CD14-positive monocyte (primary cell): ENCODE measurements at regions not wholly inside any gene's neighbourhood (a gene's known extent, or its start where the extent isn't known, plus 50 kb on each side); places are given as distances from the start of the nearest gene placed in this dataset.

Experiments
- DNase-seq, 3 donors: peaks; one replicate each; pipeline ENCODE4 v3.0.0-alpha.2; 2011 to 2022
- H2AFZ ChIP-seq: 2 replicates; pipeline ENCODE4 v1.6.0; 2012; ENCODE audit warnings: mild to moderate bottlenecking, low read depth, low read length, inconsistent platforms; ENCODE audit not compliant: insufficient read depth, poor library complexity, severe bottlenecking
- H3K27ac ChIP-seq, 2 donors: 1 replicate in 1 of 2; 2 replicates in 1 of 2; pipeline ENCODE4 v1.5.1; 2012 to 2013; ENCODE audit warnings: low read length in 2 of 2, control low read depth in 1 of 2, inconsistent platforms in 1 of 2, low read depth in 1 of 2, mild to moderate bottlenecking in 1 of 2
- H3K27me3 ChIP-seq, 2 donors: one replicate each; pipeline versions ENCODE4 v1.6.0 to v1.6.1; 2011 to 2013; ENCODE audit warnings: low read length in 2 of 2; ENCODE audit not compliant: control insufficient read depth in 2 of 2, insufficient read depth in 2 of 2
- H3K36me3 ChIP-seq, 2 donors: replicated peaks in 1 of 2; 1 replicate in 1 of 2; 2 replicates in 1 of 2; pipeline versions ENCODE4 v1.5.1 to v1.6.1; 2012 to 2013; ENCODE audit warnings: low read length in 2 of 2, control low read depth in 1 of 2, inconsistent platforms in 1 of 2, mild to moderate bottlenecking in 1 of 2; ENCODE audit not compliant: insufficient read depth in 2 of 2, control insufficient read depth in 1 of 2
- H3K4me1 ChIP-seq, 2 donors: 1 replicate in 1 of 2; 2 replicates in 1 of 2; pipeline versions ENCODE4 v1.5.1 to v1.6.1; 2012 to 2013; ENCODE audit warnings: low read length in 2 of 2, control low read depth in 1 of 2, inconsistent platforms in 1 of 2, mild to moderate bottlenecking in 1 of 2, moderate library complexity in 1 of 2; ENCODE audit not compliant: insufficient read depth in 2 of 2, control insufficient read depth in 1 of 2
- H3K4me2 ChIP-seq: replicated peaks from 2 replicates; pipeline ENCODE3; 2012; ENCODE audit warnings: low read length, moderate library complexity, mild to moderate bottlenecking; ENCODE audit not compliant: poor library complexity, severe bottlenecking; ENCODE audit errors: extremely low read depth
- H3K4me3 ChIP-seq, 3 experiments: fragments of 200-600 bp in 1 of 3; sonication (generic) in 1 of 3; replicated peaks in 1 of 3; 1 replicate in 2 of 3; 2 replicates in 1 of 3; pipeline ENCODE4 v1.5.1; 2011 to 2013; ENCODE audit warnings: low read length in 3 of 3, mild to moderate bottlenecking in 3 of 3, control low read depth in 2 of 3, low read depth in 2 of 3, inconsistent platforms in 1 of 3, moderate library complexity in 1 of 3
- H3K79me2 ChIP-seq: 2 replicates; pipeline ENCODE4 v1.6.0; 2012; ENCODE audit warnings: mild to moderate bottlenecking, control low read depth, inconsistent platforms, low read length, moderate library complexity; ENCODE audit not compliant: insufficient read depth
- H3K9ac ChIP-seq: 2 replicates; pipeline ENCODE4 v1.6.0; 2017; ENCODE audit warnings: low read length, mild to moderate bottlenecking; ENCODE audit not compliant: insufficient read depth, poor library complexity, severe bottlenecking
- H3K9me3 ChIP-seq, 2 donors: replicated peaks in 1 of 2; 1 replicate in 1 of 2; 2 replicates in 1 of 2; pipeline versions ENCODE4 v1.5.1 to v1.6.1; 2012 to 2013; ENCODE audit warnings: low read length in 2 of 2, control low read depth in 1 of 2; ENCODE audit not compliant: control insufficient read depth in 1 of 2, insufficient read depth in 1 of 2
- H4K20me1 ChIP-seq: 2 replicates; pipeline ENCODE4 v1.6.0; 2012; ENCODE audit warnings: mild to moderate bottlenecking, low read length, control low read depth, moderate library complexity; ENCODE audit not compliant: insufficient read depth
- H3K27ac Mint-ChIP-seq, 7 donors: one replicate each; pipeline ENCODE4 v1.8.0; 2020; ENCODE audit warnings: mild to moderate bottlenecking in 7 of 7, mixed read lengths in 7 of 7, moderate library complexity in 6 of 7, inconsistent platforms in 2 of 7
- H3K27me3 Mint-ChIP-seq, 3 donors: one replicate each; pipeline ENCODE4 v1.8.0; 2021 to 2022; ENCODE audit warnings: low read depth in 3 of 3, mild to moderate bottlenecking in 3 of 3, mixed read lengths in 3 of 3, moderate library complexity in 3 of 3, inconsistent platforms in 1 of 3
- H3K36me3 Mint-ChIP-seq, 2 donors: one replicate each; pipeline ENCODE4 v1.8.0; 2020; ENCODE audit warnings: mixed read lengths in 2 of 2, inconsistent platforms in 1 of 2, mild to moderate bottlenecking in 1 of 2
- H3K4me1 Mint-ChIP-seq: one replicate; pipeline ENCODE4 v1.8.0; 2020; ENCODE audit warnings: mild to moderate bottlenecking, mixed read lengths
- H3K4me3 Mint-ChIP-seq, 2 donors: one replicate each; pipeline ENCODE4 v1.8.0; 2020; ENCODE audit warnings: mild to moderate bottlenecking in 2 of 2, mixed read lengths in 2 of 2, moderate library complexity in 1 of 2
- H3K9me3 Mint-ChIP-seq, 7 donors: one replicate each; pipeline ENCODE4 v1.8.0; 2020 to 2022; ENCODE audit warnings: mixed read lengths in 7 of 7, mild to moderate bottlenecking in 6 of 7, moderate library complexity in 6 of 7, inconsistent platforms in 2 of 7
- WGBS: methylation state at CpG from one replicate; pipeline ENCODE4 v1.1.5; 2013; ENCODE audit warnings: missing lambda C conversion rate; ENCODE audit not compliant: insufficient coverage; 5-methylcytosine and 5-hydroxymethylcytosine counted together
- intact Hi-C, 2 donors: fragments of 100-400 bp; cut with micrococcal nuclease; formaldehyde crosslinking; loops; one replicate each; pipeline versions ENCODE4 v1.15.0 to v1.15.1; 2023
- TF ChIP-seq, protein P1 (sequence below): fragments of 200-600 bp; IDR thresholded peaks from one replicate; pipeline ENCODE4 v1.8.0; 2022; ENCODE audit warnings: antibody characterized with exemption, mild to moderate bottlenecking

DNA sequence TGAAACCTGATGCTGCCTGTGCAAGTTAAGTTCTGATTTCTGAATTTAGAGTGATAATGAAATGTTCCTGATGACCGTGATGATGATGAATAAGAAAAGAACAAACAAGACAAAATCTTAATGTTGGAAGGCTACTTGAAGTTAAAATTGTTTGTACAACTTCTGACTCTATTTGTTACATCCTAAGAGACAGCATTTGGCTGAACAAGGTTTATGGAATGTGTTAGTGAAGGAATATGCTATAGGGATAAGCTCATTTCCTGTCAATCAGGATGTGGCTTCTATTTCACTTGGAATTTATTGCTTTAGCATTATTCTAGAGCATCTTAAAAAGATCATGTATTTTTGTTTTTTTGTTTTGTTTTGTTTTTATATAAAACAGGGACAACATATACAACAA lies 267.5 kb downstream of the FAT4 start:
- Histone ChIP-seq H3K36me3 (no peaks in the 10 kb centered on the region), H2AFZ (no peak overlapping the region), H3K27me3 (no peaks in the 10 kb centered on the region), H3K4me2 (no peak overlapping the region), H3K9me3 (no peaks in the 10 kb centered on the region), H3K4me1 (no peaks in the 10 kb centered on the region), H3K79me2 (no peaks in the 10 kb centered on the region), H3K27ac (no peak overlapping the region), H4K20me1 (no peaks in the 10 kb centered on the region), H3K4me3 (no peak overlapping the region), H3K9ac (no peak overlapping the region)
- TF ChIP-seq, protein P1, sequence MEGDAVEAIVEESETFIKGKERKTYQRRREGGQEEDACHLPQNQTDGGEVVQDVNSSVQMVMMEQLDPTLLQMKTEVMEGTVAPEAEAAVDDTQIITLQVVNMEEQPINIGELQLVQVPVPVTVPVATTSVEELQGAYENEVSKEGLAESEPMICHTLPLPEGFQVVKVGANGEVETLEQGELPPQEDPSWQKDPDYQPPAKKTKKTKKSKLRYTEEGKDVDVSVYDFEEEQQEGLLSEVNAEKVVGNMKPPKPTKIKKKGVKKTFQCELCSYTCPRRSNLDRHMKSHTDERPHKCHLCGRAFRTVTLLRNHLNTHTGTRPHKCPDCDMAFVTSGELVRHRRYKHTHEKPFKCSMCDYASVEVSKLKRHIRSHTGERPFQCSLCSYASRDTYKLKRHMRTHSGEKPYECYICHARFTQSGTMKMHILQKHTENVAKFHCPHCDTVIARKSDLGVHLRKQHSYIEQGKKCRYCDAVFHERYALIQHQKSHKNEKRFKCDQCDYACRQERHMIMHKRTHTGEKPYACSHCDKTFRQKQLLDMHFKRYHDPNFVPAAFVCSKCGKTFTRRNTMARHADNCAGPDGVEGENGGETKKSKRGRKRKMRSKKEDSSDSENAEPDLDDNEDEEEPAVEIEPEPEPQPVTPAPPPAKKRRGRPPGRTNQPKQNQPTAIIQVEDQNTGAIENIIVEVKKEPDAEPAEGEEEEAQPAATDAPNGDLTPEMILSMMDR, result no peak
- H3K27ac Mint-ChIP-seq, result no peak overlapping the region
- H3K27me3 Mint-ChIP-seq, result no peaks in the 10 kb centered on the region
- H3K9me3 Mint-ChIP-seq, result peaks cover 0 to 3% (median 0%) of the 10 kb centered on the region in 7 donors
- H3K4me1 Mint-ChIP-seq, result no peaks in the 10 kb centered on the region
- WGBS, result no CpG with 5 or more reads among the region's 1 CpG
- H3K4me3 Mint-ChIP-seq, result no peak overlapping the region
- H3K36me3 Mint-ChIP-seq, result no peaks in the 10 kb centered on the region
- intact Hi-C loops, result no loop called here
- no peak for DNase-seq

DNA sequence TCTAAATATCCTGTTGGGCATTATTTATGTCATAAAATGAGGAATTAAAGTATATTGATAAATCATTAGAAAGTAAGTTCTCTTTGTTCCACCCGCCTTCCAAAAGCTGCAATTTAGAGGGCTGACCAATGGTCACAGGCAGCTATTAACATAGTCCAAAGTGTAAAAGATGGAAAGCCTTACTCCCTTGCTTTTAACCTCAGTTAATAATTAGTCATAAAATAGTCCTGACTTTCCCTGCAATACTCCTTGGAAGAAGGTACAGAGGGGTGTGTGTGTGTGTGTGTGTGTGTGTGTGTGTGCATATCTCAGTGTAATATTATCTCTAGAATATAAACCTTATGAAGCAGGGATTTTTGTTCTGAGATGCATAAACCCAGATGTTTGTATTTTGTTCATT lies 275.4 kb downstream of the FAT4 start:
- Mint-ChIP-seq H3K4me3 (no peak overlapping the region), H3K36me3 (no peaks in the 10 kb centered on the region), H3K4me1 (no peaks in the 10 kb centered on the region), H3K27ac (no peak overlapping the region), H3K9me3 (peaks cover 0 to 11% (median 5%) of the 10 kb centered on the region in 7 donors), H3K27me3 (no peaks in the 10 kb centered on the region)
- H3K9ac ChIP-seq, result no peak overlapping the region
- no peaks in the 10 kb centered on the region for H3K4me1 ChIP-seq
- H4K20me1 ChIP-seq, result no peaks in the 10 kb centered on the region
- H3K4me3 ChIP-seq, result no peak overlapping the region
- no peak overlapping the region for H3K27ac ChIP-seq
- no peak overlapping the region for H2AFZ ChIP-seq
- H3K79me2 ChIP-seq, result no peaks in the 10 kb centered on the region
- H3K36me3 ChIP-seq, result no peaks in the 10 kb centered on the region
- intact Hi-C loops, result no loop called here
- DNase-seq, result no peak
- H3K4me2 ChIP-seq, result no peak overlapping the region
- H3K9me3 ChIP-seq, result no peaks in the 10 kb centered on the region
- H3K27me3 ChIP-seq, result no peaks in the 10 kb centered on the region
- TF ChIP-seq, protein P1, result no peak
- no CpG with 5 or more reads among the region's 1 CpG for WGBS
